ENCODE measurements at regions not wholly inside any gene's neighbourhood (a gene's known extent, or its start where the extent isn't known, plus 50 kb on each side); places are given as distances from the start of the nearest gene placed in this dataset.

DNA sequence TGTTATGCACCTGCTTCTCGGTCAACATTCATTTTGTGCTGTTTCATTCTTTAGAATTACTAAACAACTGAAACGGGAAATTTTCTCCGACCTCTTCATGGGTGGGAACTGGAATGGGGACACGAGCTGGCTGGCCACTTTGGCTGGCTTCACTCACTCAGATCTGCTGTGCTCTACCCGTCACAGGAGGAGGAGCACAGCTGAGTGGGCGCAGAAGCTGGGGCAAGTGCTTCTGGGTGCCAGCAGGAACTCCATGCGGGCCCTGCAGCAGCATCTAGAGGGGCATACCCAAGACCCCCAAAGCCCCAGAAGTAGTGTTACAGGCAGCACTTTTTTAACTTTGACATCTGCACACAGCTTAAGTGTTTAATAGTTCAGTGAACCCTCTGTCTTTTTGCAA lies 109.6 kb downstream of the TMEM144 start:
- Histone ChIP-seq H3K9me3 (ENCODE audit: control insufficient read depth, insufficient read depth, low read depth, low read length) (no peaks in the 10 kb centered on the region), H3K27ac (ENCODE audit: low read length) (no peak overlapping the region), H3K36me3 (ENCODE audit: control insufficient read depth, insufficient read depth, low read length) (no peaks in the 10 kb centered on the region), H3K27me3 (ENCODE audit: control insufficient read depth, insufficient read depth, low read length) (no peaks in the 10 kb centered on the region), H3K4me3 (ENCODE audit: low read depth in 2 of 2, low read length in 2 of 2) (no peak overlapping the region), H3K4me1 (ENCODE audit: control insufficient read depth, insufficient read depth, low read length) (no peaks in the 10 kb centered on the region)
- ChIA-PET POLR2A (no interaction called here), CTCF (no interaction called here)
- no peak for TF ChIP-seq POLR2AphosphoS5 (IDR thresholded peaks at IDR 0.05; ENCODE audit: low read depth, low read length)
- TF ChIP-seq REST (IDR thresholded peaks at IDR 0.05; ENCODE audit: insufficient read depth in 1 of 2, low read depth in 2 of 2, low read length in 1 of 2): no peak
- TF ChIP-seq TCF7L2 (IDR thresholded peaks at IDR 0.05; ENCODE audit: low read depth, low read length): no peak
- TF ChIP-seq, protein P1, sequence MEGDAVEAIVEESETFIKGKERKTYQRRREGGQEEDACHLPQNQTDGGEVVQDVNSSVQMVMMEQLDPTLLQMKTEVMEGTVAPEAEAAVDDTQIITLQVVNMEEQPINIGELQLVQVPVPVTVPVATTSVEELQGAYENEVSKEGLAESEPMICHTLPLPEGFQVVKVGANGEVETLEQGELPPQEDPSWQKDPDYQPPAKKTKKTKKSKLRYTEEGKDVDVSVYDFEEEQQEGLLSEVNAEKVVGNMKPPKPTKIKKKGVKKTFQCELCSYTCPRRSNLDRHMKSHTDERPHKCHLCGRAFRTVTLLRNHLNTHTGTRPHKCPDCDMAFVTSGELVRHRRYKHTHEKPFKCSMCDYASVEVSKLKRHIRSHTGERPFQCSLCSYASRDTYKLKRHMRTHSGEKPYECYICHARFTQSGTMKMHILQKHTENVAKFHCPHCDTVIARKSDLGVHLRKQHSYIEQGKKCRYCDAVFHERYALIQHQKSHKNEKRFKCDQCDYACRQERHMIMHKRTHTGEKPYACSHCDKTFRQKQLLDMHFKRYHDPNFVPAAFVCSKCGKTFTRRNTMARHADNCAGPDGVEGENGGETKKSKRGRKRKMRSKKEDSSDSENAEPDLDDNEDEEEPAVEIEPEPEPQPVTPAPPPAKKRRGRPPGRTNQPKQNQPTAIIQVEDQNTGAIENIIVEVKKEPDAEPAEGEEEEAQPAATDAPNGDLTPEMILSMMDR (IDR thresholded peaks at IDR 0.05): no peak
- no peak for TF ChIP-seq SIN3A (IDR thresholded peaks at IDR 0.05; ENCODE audit: borderline replicate concordance, insufficient read depth, low read depth, low read length)
- intact Hi-C loops (cut with micrococcal nuclease; ENCODE audit: unreplicated experiment): no loop called here
- no TSS peak for BruUV-seq (replicated peaks)
- no peak for DNase-seq (ENCODE audit: low read depth, low spot score)
- no peak for ATAC-seq
- in situ Hi-C loops (cut with HindIII; ENCODE audit: low pct_unique_long_range_greater_than_20kb, low sequenced_read_pairs): no loop called here

DNA sequence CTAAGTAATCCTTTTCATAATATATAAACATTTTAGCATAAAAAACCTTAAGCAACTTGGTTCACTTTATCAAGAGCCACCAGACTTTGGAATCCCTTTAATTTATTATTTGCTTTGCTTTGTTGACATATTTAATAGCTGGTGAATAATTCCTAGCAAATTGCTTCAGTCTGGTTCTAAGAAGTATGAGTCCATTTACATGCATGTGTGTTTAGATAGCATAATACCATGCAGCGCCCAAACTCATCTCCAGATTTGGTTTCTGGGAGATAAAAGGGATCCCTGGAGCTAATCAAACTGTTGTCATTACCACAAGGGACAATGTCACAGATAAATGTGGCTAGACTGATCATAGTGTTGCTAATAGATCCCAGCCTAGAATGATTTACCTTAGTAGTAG lies 111.8 kb downstream of the TMEM144 start:
- no peak for DNase-seq (ENCODE audit: low read depth, low spot score)
- no peak for TF ChIP-seq SIN3A (IDR thresholded peaks at IDR 0.05; ENCODE audit: borderline replicate concordance, insufficient read depth, low read depth, low read length)
- no peak for TF ChIP-seq REST (IDR thresholded peaks at IDR 0.05; ENCODE audit: insufficient read depth in 1 of 2, low read depth in 2 of 2, low read length in 1 of 2)
- TF ChIP-seq TCF7L2 (IDR thresholded peaks at IDR 0.05; ENCODE audit: low read depth, low read length): no peak
- TF ChIP-seq, protein P1 (IDR thresholded peaks at IDR 0.05): no peak
- TF ChIP-seq POLR2AphosphoS5 (IDR thresholded peaks at IDR 0.05; ENCODE audit: low read depth, low read length): no peak
- Histone ChIP-seq H3K4me1 (ENCODE audit: control insufficient read depth, insufficient read depth, low read length) (no peaks in the 10 kb centered on the region), H3K9me3 (ENCODE audit: control insufficient read depth, insufficient read depth, low read depth, low read length) (no peaks in the 10 kb centered on the region), H3K27ac (ENCODE audit: low read length) (no peak overlapping the region), H3K36me3 (ENCODE audit: control insufficient read depth, insufficient read depth, low read length) (no peaks in the 10 kb centered on the region), H3K27me3 (ENCODE audit: control insufficient read depth, insufficient read depth, low read length) (no peaks in the 10 kb centered on the region), H3K4me3 (ENCODE audit: low read depth in 2 of 2, low read length in 2 of 2) (no peak overlapping the region)
- no peak for ATAC-seq
- CTCF ChIA-PET: no interaction called here
- in situ Hi-C loops (cut with HindIII; ENCODE audit: low pct_unique_long_range_greater_than_20kb, low sequenced_read_pairs) (no loop called here), intact Hi-C loops (cut with micrococcal nuclease; ENCODE audit: unreplicated experiment) (no loop called here)
- no TSS peak for BruUV-seq (replicated peaks)
- POLR2A ChIA-PET: no interaction called here

Data from Panc1 (cell line).